Testis (tissue), 2 donors: ENCODE measurements at regions not wholly inside any gene's neighbourhood (a gene's known extent, or its start where the extent isn't known, plus 50 kb on each side); places are given as distances from the start of the nearest gene placed in this dataset.

Source experiments
- DNase-seq: peaks from one replicate; pipeline ENCODE4 v3.0.0-alpha.2; 2019
- H3K27ac ChIP-seq, 2 donors: fragments of 200-600 bp; sonication (generic); one replicate each; pipeline ENCODE4 v1.5.1; 2019
- H3K27me3 ChIP-seq: fragments of 200-600 bp; sonication (generic); one replicate; pipeline ENCODE4 v1.5.1; 2019
- H3K36me3 ChIP-seq: fragments of 200-600 bp; sonication (generic); one replicate; pipeline ENCODE4 v1.5.1; 2017; ENCODE audit warnings: low read depth; ENCODE audit errors: missing control alignments
- H3K4me1 ChIP-seq: fragments of 200-600 bp; sonication (generic); one replicate; pipeline ENCODE4 v1.5.1; 2019
- H3K4me3 ChIP-seq, 2 donors: fragments of 200-600 bp; sonication (generic); one replicate each; pipeline ENCODE4 v1.5.1; 2017 to 2019
- H3K9me3 ChIP-seq: fragments of 200-600 bp; sonication (generic); one replicate; pipeline ENCODE4 v1.5.1; 2017
- POLR2A ChIP-seq: fragments of 450-650 bp; IDR thresholded peaks from one replicate; pipeline ENCODE4 v1.6.1; 2017; ENCODE audit warnings: antibody characterized with exemption, mild to moderate bottlenecking, moderate library complexity
- WGBS, 2 donors: methylation state at CpG; one replicate each; pipeline ENCODE4 v1.1.5; 2018; 5-methylcytosine and 5-hydroxymethylcytosine counted together
- intact Hi-C: fragments of 100-400 bp; cut with DNase I; formaldehyde crosslinking; loops from one replicate; pipeline ENCODE4 v1.15.1; 2023; ENCODE audit warnings: low total_unique reads
- TF ChIP-seq, protein P1 (sequence below), 3 experiments: fragments of 450-650 bp in 2 of 3; fragments of 200-600 bp in 1 of 3; sonication (generic) in 1 of 3; IDR thresholded peaks; one replicate each; pipeline ENCODE4 v1.5.1; 2016 to 2019; ENCODE audit warnings: antibody characterized with exemption in 3 of 3, mild to moderate bottlenecking in 2 of 3, moderate library complexity in 1 of 3

DNA sequence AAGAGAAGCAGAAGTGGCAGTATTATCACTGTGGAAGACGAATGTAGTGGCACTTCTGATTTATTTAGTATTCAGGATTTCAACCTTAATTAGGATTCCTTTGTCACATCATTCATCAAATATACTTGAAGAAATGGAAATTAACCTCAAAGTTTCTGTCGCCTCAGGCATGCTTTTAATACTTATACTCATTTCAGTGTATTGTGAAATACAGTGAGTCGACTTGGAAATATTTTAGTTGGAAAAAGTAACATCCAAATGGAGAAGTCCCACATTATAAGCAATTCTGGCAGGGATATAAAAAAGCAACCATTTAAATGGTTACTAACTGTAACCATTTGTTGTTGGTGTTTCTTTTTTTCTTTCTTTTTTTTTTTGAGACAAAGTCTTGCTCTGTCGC lies 648.8 kb downstream of the ARL4A start:
- H3K27ac ChIP-seq: no peak overlapping the region
- no peak overlapping the region for H3K4me3 ChIP-seq
- WGBS, 2 donors: 69 to 73% methylated on average over 4 of the region's 4 CpGs
- TF ChIP-seq, protein P1, sequence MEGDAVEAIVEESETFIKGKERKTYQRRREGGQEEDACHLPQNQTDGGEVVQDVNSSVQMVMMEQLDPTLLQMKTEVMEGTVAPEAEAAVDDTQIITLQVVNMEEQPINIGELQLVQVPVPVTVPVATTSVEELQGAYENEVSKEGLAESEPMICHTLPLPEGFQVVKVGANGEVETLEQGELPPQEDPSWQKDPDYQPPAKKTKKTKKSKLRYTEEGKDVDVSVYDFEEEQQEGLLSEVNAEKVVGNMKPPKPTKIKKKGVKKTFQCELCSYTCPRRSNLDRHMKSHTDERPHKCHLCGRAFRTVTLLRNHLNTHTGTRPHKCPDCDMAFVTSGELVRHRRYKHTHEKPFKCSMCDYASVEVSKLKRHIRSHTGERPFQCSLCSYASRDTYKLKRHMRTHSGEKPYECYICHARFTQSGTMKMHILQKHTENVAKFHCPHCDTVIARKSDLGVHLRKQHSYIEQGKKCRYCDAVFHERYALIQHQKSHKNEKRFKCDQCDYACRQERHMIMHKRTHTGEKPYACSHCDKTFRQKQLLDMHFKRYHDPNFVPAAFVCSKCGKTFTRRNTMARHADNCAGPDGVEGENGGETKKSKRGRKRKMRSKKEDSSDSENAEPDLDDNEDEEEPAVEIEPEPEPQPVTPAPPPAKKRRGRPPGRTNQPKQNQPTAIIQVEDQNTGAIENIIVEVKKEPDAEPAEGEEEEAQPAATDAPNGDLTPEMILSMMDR (IDR thresholded peaks at IDR 0.05): no peak
- TF ChIP-seq POLR2A: no peak
- DNase-seq: no peak
- no peaks in the 10 kb centered on the region for H3K27me3 ChIP-seq
- no peaks in the 10 kb centered on the region for H3K4me1 ChIP-seq
- H3K9me3 ChIP-seq: no peaks in the 10 kb centered on the region
- intact Hi-C loops: no loop called here
- no peaks in the 10 kb centered on the region for H3K36me3 ChIP-seq

DNA sequence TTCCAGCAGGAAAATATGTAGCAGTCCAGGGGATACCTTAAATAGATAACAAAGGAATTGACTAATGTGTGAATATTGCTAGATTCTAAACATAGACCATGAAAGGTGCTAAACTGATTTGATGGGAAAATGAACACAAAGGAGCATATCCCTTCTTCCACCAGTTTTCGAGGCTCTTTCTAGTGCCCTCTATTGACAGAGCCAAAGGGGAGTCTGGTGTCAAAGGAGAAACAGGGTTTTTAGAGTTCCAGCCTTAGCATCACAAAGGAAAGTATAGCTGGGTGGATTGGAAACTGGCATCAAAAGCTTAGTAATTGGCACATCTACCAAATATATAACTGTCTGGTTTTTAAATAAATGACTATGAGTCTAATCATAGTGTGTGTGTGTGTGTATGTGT lies 636.8 kb downstream of the ETV1 start:
- TF ChIP-seq, protein P1 (IDR thresholded peaks at IDR 0.05): no peak
- TF ChIP-seq POLR2A: no peak
- H3K4me3 ChIP-seq: no peak overlapping the region
- intact Hi-C loops: no loop called here

DNA sequence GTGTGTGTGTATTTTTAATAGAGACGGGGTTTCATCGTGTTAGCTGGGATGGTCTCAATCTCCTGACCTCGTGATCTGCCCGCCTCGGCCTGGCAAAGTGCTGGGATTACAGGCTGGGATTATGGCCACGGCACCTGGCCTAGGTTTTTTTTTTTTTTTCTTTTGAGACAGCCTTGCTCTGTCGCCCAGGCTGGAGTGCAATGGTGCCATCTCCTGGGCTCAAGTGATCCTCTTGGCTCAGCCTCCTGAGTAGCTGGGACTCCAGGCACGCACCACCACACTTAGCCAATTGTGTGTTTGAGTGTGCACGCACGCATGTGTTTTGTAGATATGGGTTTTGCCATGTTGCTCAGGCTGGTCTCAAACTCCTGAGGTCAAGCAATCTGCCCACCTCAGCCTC lies 629.8 kb downstream of the ETV1 start:
- Histone ChIP-seq H3K27me3 (no peaks in the 10 kb centered on the region), H3K9me3 (no peaks in the 10 kb centered on the region), H3K36me3 (no peaks in the 10 kb centered on the region), H3K27ac (no peak overlapping the region), H3K4me3 (no peak overlapping the region), H3K4me1 (no peaks in the 10 kb centered on the region)
- intact Hi-C loops: no loop called here
- 79 to 84% methylated on average over 9 to 10 of the region's 10 CpGs for WGBS, 2 donors
- TF ChIP-seq POLR2A: no peak
- TF ChIP-seq, protein P1 (IDR thresholded peaks at IDR 0.05): no peak
- no peak for DNase-seq

More for the DNA sequence above, 636.8 kb downstream of the ETV1 start:
- no peak for DNase-seq
- Histone ChIP-seq H3K27ac (no peak overlapping the region), H3K27me3 (no peaks in the 10 kb centered on the region), H3K9me3 (no peaks in the 10 kb centered on the region), H3K36me3 (no peaks in the 10 kb centered on the region), H3K4me1 (no peaks in the 10 kb centered on the region)
- WGBS, 2 donors: 56 to 87% methylated on average over 1 of the region's 1 CpG

DNA sequence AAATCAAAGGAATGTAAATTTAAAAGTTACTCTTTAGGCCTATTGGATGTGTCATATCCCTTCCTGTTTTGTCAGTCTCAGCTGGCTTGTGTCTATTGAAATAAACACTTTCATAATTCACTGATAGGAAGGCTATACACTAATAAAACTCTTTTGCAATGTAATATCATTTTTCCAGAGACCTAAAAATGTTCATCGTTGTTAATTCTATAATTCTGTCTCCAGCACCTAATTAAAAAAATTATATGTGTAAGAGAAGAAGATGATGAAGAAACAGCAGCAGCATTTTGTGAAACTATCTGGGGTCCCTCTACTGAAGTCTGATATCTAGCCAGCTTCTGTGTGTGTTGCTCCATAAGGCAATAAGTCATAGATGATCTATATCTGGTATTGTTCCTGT lies 602.7 kb downstream of the ETV1 start:
- H3K36me3 ChIP-seq: no peaks in the 10 kb centered on the region
- DNase-seq: no peak
- no peak overlapping the region for H3K27ac ChIP-seq
- no peak overlapping the region for H3K4me3 ChIP-seq
- H3K4me1 ChIP-seq: no peaks in the 10 kb centered on the region
- no peaks in the 10 kb centered on the region for H3K27me3 ChIP-seq
- no peak for TF ChIP-seq POLR2A
- TF ChIP-seq, protein P1 (IDR thresholded peaks at IDR 0.05): no peak
- WGBS, 2 donors: 69 to 81% methylated on average over 1 of the region's 1 CpG
- intact Hi-C loops: no loop called here
- no peaks in the 10 kb centered on the region for H3K9me3 ChIP-seq

DNA sequence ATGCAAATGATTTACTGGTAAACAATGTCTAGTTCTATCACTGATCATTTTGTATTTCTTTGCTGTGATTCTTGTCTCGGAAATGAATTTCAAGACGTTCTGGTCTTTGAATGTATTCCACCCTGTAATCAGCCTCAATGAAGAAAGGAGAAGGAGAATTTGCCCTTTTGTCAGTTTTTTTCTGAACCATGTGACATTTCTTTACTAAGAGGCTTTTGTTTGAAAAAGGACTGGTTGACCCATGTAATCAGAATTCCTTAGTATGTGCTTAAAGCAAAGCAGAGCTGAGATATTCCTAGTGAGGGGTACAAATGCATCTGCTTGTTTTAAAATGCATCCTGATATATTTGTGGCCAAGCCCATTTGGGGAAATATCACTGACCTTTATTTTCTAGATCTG lies 581.6 kb downstream of the ETV1 start:
- DNase-seq: no peak
- Histone ChIP-seq H3K27ac (no peak overlapping the region), H3K4me1 (no peaks in the 10 kb centered on the region), H3K4me3 (no peak overlapping the region), H3K27me3 (no peaks in the 10 kb centered on the region), H3K9me3 (no peaks in the 10 kb centered on the region), H3K36me3 (no peaks in the 10 kb centered on the region)
- 55 to 67% methylated on average over 2 of the region's 2 CpGs for WGBS, 2 donors
- intact Hi-C loops: no loop called here
- TF ChIP-seq, protein P1 (IDR thresholded peaks at IDR 0.05): no peak
- no peak for TF ChIP-seq POLR2A
